HT-29 (cell line): ENCODE measurements at regions not wholly inside any gene's neighbourhood (a gene's known extent, or its start where the extent isn't known, plus 50 kb on each side); places are given as distances from the start of the nearest gene placed in this dataset.

Experiments used
- DNase-seq: peaks from one replicate; pipeline ENCODE4 v3.0.0-alpha.2; 2015; ENCODE audit warnings: low spot score

DNA sequence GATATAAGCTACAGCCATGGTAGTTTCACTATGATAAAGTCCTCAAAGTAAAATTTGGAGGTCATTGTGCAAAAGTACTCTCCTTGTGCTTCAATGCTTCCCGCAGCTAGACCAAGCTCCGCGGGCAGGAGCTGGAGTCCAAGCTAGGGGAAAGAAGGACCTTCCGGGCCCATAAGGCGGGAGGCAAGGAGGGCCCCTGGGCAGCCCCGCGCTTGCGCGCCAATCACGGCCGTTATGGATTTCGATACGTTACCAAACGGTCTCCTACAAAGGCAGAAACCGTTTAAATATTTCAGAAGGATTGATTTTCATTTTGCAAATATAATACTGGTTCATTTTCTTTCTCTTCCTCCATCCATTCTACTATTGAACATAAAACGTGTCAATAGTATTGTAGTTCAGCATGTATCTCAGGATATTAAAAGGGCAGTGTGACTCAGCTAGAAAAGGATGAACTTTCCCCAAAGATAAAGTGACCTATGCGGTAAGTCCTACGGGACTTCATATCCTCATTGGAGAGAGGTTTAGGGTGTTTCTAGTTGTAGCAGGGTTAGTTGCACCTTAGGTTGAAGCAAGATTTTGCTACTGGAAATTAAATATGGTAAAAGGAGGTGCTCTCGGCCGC is 128.0 kb downstream of the KIF20B start:
- DNase-seq, result no peak

DNA sequence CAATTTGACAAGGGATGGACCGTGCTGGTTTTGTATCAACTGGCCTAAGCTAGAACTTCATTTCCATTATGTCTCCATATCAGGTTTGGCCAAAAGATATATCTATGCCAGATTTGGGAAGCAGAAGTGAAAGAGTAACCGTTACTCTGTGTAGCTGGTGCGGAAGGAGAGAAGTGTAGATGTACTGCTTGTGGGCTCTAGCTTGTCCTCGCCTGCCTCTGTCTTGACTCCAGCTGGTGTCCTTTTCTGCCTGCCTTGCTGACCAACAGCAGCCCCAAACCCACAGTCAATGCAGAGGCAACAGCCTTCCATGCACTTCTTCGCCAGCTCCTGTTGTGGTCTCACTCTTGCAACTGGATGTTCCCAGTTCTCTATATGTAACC is 128.5 kb downstream of the KIF20B start:
- no peak for DNase-seq

DNA sequence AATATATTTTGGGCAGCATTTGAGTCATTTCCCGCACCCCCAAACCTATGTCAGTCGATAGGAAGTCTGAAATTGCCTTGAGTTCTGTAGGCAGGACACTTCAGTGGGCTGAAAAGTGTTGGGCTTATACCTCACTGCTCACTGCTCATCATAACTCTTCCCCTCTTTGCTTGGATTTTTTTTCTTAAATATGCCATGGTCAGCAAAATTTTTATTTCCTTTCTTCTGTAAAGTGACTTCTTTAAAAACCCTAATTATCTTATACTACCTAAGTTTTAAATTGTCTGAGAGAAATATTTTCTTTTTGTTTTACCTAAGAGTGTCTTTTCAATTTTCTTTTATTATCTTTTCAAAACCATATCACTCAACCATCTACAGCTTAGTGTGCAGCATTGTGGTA is 129.2 kb downstream of the KIF20B start:
- no peak for DNase-seq

GRCh38 chr10:89836840-89837164 is 135.4 kb downstream of the KIF20B start:
- DNase-seq, result no peak

GRCh38 chr10:89837165-89838043 is 136.0 kb downstream of the KIF20B start:
- no peak for DNase-seq

DNA sequence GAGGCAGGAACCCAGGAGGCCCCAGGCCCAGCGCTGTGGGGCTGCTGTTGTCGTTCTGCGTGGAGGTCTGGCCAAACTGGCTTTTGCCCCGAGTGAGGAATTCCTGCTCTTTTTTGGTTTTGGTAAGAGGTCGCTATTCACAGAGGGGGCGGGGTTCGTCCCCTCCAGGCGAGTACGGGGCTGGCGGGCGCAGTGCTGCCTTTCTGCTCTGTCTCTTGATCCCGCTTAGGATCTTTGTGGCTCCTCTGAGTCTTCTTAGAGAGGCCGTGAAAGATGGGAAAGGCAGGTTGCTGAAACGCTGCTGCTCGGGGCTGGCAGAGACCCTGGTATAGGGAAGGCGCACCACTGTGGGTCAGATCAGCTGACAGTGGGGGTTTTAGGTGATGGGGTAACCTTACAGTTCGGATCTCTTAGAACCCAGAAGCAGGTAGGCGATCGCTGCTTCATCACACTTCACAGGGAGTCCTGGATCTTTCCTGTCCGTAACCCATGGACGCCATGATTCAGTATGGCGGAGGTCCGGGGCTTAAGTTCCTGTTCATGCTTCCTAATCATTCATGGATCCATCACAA is 136.7 kb downstream of the KIF20B start:
- DNase-seq, result no peak

GRCh38 chr10:89845541-89846280 is 144.3 kb downstream of the KIF20B start:
- no peak for DNase-seq

GRCh38 chr10:89846281-89846630 is 144.9 kb downstream of the KIF20B start:
- no peak for DNase-seq

- no peak for DNase-seq
Measured at GRCh38 chr10:89846786-89847185, 145.4 kb downstream of the KIF20B start.

GRCh38 chr10:89852872-89853271 is 151.5 kb downstream of the KIF20B start:
- no peak for DNase-seq

DNA sequence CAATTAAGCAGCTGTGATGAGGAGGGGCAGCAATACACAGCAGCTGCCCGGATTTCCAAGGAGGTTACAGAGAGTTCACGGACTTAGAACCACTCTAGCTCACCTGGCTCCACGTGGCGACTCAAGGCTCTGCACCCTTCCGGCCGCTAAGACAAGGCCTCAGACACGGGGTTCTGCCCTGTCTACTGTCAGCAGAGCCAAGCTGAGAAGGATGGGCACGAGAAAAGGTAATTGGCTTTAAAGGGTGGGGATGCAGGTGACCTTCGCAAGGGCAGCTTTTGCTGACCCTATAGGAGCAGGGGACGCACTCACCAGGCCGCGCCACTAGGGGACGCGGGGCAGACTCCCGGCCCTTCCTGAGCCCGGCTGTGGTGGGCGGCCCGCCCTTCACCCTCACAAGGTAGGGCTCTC is 152.4 kb downstream of the KIF20B start:
- no peak for DNase-seq

GRCh38 chr10:89857431-89858042 is 156.1 kb downstream of the KIF20B start:
- no peak for DNase-seq

- DNase-seq, result no peak
Measured at GRCh38 chr10:89861199-89861573, 159.8 kb downstream of the KIF20B start.

DNA sequence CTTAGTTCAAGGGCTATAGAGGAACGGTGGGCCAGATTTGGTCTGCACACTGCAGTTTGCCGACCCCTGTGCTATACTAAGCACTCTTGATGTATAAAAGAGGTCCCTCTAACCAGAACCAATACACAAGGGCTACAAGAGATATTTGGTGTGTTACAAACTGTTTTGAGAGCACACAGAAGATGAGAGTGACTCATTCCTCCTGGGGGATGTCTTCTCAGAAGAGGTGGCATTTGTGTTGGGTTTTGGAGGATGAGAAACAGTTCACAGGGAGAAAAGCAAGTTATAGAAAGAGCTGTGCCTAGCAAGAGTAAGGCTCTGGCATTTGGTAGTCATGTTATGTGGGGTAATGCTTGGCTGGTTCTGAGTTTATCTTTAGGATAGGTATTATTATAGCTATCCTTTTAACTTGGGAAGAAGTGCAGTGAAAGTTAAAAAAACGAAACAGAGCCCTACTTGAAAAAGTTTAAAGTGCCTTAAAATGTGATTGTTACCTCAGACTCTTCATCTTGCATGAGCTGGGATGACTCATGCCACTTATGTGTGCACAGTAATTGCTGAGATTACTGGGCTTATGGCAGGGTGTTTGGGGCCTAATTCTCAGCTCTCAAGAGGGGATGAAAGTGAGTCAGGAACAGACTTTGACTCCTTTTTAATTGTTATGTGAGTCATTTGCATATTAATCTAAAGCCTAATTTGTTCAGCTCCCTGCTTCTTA is 160.4 kb downstream of the KIF20B start:
- no peak for DNase-seq

DNA sequence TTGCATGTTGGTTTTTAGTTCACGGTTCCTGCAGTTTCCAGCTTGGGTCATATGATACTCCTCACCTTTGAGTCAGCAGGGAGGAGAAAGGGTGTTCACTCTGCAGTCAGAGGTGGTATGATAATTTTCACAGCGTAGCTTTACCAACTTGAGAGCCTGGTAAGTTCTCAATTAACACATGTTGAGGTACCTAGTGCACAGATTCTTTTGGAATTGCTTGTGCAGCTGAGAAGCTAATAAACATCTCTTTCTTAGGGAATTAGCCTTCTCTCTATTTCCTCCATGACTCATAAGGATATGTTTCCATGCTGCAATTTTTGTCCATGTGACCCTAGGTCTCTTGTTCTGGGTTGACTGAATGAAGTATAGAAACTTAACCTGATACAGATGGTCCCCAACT is 166.6 kb downstream of the KIF20B start:
- DNase-seq, result no peak

DNA sequence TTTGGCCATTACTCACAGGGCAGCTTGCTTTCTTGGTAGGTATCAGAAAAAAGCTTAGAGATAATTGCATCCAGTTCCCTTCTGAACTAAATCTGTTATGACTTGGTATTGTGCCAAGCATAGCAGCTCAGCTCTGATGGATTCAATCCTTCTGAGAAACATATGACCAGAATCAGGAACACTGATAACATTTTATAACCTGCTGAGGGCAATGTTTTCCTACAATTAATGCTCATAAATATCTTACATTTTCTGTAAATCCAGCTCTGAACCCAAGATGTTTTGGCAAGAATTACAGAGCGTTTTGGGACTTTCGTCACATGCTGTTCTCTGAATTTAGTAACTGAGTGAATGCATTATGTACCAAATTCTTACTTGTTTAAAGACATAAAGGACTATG is 167.8 kb downstream of the KIF20B start:
- no peak for DNase-seq

- no peak for DNase-seq
Measured at GRCh38 chr10:89869592-89870156, 168.3 kb downstream of the KIF20B start.

DNA sequence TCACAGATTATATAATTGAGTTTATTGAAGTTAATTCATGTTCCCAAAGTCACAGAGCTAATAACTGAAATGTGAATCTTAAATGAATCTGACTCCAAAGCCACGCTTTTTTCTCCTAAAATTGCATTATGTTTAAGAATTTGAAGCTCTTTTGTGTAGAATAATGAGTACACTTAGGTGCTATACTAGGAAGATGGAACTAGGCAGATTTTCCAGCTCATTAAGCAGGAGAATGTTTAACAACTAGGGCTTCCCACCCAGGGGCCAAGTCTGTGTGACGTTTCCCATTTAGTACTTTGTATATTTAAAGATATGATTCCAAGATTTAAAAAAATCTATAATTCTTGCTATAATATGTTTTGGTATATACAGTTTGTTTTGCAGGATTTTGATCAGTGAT is 169.5 kb downstream of the KIF20B start:
- no peak for DNase-seq

GRCh38 chr10:89873055-89873454 is 171.7 kb downstream of the KIF20B start:
- DNase-seq, result no peak

DNA sequence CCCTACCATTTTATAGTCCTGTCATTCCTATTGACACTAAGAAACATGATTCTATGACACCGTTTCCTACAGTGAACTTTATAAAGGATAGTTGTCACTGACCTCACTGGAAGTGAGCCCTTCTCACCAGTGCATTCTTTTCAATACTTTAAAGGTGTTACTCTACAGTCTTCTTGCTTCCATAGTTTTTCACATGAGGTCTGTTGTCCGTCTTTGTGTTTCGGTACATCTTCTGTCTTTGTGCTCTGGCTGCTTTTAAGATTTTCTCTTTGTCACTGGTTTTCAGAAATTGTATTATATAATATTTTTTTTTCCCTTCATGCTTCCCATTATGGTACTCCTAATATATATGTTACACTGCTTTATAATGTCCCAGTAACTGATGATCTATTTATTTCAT is 174.2 kb downstream of the KIF20B start:
- no peak for DNase-seq

DNA sequence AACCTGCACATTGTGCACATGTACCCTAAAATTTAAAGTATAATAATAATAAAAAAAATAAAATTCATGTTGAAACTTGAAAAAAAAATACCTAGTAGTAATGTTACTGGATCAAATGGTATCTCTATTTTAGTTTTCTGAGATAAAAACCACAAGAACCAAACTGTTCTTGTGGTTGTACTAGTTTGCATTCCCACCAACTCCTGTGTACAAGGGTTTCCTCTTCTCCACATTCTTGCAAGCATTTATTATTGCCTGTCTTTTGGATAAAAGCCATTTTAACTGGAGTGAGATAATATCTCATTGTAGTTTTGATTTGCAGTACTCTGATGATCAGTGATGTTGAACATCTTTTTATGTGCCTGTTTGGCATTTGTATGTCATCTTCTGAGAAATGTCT is 177.7 kb downstream of the KIF20B start:
- DNase-seq, result no peak
